AG20443 (cell line): ENCODE measurements at regions not wholly inside any gene's neighbourhood (a gene's known extent, or its start where the extent isn't known, plus 50 kb on each side); places are given as distances from the start of the nearest gene placed in this dataset.
A peak's percentile ranks its signal among the peaks of the same experiment; 100 is the strongest.

Experiments used
- DNase-seq: peaks from one replicate; pipeline ENCODE4 v3.0.0; 2012; ENCODE audit warnings: low spot score, mixed read lengths

DNA sequence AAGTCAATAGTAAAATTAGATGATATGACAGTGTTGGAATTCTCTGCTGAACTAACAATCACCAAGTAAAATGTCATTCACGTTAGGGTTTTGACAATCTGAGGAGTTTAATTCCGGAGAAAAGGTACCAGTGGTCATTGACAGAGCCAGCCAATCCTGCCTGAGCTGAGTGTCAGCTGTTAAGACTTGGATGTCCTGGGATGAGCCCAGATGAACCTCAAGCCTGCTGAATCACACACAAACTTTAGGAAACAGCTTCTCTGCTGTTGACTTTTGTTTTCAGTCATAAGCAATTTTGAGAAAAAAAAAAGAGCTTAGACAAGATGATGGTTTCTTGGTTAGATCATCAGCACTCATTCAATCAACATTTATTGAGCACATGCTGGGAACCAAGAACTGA, 600.0 kb upstream of the SLC39A10 start:
- DNase-seq = no peak

DNA sequence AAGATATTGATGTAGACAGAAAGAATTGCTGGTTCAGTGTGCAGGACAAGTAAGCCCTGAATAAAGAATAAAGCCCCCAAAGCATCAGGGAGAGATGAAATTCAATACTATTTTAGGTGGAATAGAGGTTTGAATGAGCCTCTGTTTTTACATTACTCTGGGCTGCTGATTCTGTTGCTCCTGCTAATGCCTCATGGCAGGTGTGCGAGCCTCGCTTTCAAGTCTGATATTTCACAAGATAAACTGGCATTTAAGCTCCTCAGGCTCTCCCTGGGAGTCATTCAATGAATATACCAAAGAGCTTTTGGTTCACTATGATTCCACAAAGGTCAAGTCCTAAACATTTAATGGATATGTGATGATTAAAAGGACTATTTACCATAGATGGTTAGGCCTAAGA, 601.0 kb upstream of the SLC39A10 start:
- no peak for DNase-seq

GRCh38 chr2:195051401-195051800, 605.6 kb upstream of the SLC39A10 start:
- DNase-seq = no peak

DNA sequence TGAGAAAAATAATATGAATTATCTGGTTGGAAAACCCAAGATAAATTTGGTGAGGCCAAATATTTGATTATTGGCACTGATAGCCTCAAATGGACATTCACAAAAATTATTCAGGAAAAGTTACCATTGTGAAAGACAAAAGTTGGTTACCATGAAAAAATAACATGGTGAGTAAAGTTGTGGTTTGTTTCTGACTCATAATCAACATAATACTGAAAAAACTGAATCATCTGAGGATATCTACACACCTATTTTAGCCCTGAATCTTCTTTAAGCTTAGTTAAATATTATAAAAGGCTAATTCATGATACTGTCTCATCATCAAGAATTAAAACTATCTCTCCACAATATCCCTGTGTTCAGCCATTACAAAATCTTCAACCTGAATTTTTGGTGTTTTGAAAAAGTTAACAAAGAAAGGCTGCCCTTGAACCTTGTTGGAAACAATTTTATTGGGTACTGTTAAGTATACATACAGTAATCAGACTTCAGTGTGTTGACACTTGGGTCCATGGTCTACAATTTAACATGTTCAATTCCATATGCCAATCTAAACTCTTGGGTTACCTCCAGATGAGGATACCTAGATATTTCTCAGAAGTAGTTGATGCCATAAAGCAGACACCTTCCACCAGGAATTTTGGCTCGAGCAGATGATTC, 607.5 kb upstream of the SLC39A10 start:
- DNase-seq = no peak

GRCh38 chr2:195047955-195048354, 609.1 kb upstream of the SLC39A10 start:
- no peak for DNase-seq

DNA sequence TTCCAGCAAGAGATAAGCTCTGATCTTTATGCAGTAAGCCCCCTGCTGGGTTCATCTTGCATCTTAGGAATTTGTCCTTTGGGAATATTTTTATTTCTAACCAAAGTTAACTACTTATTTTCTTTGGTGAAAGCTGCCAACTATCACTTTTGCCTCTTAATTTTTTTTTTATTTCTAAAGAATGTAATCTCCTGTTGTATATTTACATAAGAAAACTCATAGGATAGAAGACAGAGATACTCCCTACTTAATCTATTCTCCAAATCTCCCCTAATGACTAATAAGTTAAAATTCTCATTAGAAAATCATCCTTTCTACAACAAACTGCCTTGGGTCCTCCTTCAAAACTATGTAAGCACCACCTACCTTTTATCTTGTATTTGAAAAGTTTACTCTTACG, 612.2 kb upstream of the SLC39A10 start:
- no peak for DNase-seq

GRCh38 chr2:195038153-195038552, 618.9 kb upstream of the SLC39A10 start:
- DNase-seq = no peak

GRCh38 chr2:195037045-195037444, 620.0 kb upstream of the SLC39A10 start:
- no peak for DNase-seq

- DNase-seq = no peak
Measured at GRCh38 chr2:195031411-195031810, 625.6 kb upstream of the SLC39A10 start.

DNA sequence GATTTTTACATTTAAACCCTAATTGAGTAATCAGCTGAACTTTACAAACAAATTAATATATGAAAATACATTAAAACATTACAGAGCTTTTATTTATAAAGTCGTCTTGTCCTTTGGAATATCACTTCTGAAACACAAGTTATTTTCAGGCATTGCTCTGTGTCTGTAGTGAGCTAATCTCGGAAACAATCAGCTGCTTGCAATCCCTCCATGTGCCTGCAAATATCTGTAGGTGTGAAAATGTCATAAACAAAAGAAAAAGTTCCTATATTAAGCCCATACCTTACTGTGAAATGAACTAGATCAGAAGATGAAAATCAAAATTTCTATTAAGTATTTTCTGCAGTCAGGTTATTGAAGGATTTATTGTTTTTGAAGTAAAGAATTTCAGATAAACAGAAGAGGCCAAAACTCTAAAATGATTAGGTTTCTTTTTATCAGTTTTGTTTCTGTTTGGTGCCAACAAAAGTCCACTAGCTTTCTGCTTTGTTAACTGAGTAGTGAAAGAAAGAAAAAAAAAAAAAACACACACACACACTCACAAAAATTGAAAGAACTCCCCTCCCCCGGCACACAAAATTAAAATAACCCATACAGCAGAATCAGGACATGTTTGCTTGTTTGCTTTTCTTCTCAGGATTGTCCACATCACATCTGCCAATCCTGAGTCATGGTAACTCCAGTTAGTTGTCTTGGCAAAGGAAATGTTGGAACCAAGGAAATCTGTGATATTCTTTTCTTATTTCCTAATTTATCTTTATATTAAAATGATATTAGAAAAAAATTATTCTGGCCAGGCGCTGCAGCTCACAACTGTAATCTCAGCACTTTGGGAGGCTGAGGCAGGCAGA, 627.0 kb upstream of the SLC39A10 start:
- DNase-seq = no peak

DNA sequence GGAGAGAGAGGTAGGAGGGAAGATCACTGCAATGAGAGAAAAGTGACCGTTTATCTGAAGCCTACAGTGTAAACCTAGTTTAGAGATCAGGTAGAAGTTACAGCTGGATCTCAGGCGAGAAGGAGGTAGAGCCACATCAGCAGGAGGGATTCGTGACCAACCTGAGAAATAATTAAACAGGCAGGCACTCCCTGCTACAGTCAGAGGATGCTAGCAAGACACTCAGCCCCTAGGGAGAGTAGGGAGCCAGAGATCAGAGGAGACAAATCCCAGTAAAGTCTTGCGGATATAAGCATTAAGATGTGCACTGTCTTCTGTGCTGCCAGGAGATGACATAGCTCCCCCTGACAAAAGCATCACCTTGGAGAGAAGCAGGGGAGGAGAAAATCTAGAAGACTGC, 629.1 kb upstream of the SLC39A10 start:
- no peak for DNase-seq

- no peak for DNase-seq
Measured at GRCh38 chr2:195026261-195026660, 630.8 kb upstream of the SLC39A10 start.

- DNase-seq = no peak
Measured at GRCh38 chr2:195022508-195022830, 634.6 kb upstream of the SLC39A10 start.

DNA sequence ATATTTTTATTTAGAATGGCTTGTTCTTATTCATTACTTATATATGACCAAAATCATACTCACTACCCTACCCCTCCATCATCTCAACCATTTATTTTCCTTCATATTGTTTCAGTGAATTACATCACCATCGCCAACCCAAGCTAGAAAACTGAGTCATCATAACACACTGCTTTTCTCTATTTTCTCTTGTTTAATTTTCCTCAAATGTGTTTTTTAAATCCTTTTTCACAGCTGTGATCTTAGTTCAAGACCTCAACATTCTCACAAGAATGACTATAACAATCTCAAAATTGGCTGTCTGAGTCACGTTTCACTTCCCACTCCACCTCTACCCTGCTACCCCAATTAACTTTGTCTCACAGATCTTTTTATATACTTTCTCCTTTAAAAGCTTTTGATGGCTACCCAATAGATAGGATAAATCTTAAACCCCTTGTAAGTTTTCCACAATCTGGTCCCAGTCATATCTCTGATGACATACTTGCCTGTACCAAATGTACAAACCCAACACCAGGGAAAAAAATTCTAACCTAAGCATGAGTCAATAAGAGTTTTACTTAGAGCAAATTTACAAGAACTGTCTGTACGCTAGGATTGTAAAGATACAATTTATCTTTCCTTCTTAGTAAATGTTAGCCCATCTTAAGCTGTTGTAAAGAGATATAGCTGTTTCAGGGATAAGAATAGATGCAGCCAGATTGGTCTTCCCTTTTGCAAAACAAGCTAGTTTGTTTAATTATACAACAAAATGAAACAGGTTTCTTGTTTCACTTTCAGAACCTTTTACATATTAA, 635.1 kb upstream of the SLC39A10 start:
- DNase-seq = no peak

DNA sequence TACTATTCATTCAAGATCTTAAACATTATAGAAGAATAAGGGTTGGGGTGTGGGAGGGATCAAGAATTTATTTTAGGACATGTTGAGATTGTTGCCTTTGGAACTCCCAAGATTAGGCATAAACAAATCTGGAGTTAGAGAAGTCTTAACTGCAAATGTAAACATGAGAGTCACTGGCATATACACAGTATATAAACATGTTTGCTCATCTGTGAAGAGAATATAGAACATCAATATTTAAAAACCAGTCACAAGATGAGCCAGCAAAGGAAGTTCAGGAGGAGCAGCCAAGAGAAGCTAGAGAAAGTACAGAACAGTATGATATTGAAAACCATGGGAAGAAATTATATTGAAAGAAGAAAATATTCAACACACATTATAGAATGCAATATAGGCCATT, 638.6 kb upstream of the SLC39A10 start:
- no peak for DNase-seq

DNA sequence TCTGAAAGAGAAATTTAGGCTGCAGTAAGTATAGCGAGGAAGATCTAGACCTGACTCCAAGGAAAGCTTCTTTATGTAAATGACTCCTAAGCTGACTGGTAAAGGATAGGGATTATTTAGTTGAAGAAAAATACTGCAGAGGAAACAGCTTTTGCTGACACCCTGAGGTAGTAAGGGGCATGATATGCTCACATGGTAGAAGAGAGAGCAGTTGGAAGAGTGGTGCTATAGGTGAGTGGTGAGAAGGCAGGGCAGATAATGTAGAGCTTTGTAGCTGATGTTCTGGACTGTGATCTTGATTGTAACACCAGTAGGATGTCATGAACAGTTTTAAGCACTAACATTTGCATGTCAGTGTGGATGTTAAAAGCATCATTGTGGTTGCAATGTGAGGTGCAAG, 639.1 kb upstream of the SLC39A10 start:
- DNase-seq = no peak

DNA sequence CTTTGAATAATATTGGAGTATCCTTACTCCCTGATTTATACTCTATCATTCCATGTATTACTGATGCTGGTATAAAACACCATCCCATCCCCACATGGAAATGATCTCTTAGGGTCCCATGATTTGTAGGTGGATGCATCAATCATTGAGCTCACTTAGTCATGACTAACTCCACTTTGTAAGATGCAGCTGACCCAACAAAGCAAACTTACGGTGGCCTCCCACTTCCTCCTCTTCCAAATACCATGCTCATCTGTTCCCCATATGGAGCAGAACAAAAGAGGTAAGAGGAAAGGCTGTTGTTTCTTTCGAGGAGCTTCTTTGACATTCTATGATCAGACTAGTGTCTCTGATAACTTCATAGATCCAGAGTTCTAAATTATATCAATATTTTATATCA, 640.2 kb upstream of the SLC39A10 start:
- no peak for DNase-seq

- peak; percentile 56 for DNase-seq
Measured at GRCh38 chr2:195009202-195009601, 647.8 kb upstream of the SLC39A10 start.

- no peak for DNase-seq
Measured at GRCh38 chr2:195006856-195007255, 650.2 kb upstream of the SLC39A10 start.

GRCh38 chr2:195003881-195004471, 653.0 kb upstream of the SLC39A10 start:
- no peak for DNase-seq

- no peak for DNase-seq
Measured at GRCh38 chr2:195001924-195002323, 655.1 kb upstream of the SLC39A10 start.

DNA sequence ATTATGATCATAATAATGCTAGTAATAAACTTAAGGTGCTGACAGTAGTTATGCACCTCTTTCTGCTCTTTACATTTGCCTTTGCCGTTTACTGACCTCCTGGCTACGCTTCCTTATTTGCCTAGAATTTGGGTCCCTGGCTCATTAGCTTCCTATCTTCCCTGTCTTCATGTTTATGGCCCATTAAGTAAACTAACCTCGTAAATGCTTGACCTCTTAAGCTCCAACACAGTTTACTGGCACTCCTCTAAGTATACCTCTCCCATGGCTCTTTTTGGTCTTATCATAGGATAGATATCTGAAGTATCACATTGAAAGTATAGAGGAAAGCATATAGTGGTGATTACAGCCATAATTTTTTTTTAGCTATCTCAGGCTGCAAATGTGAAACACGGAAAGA, 657.3 kb upstream of the SLC39A10 start:
- DNase-seq = no peak

DNA sequence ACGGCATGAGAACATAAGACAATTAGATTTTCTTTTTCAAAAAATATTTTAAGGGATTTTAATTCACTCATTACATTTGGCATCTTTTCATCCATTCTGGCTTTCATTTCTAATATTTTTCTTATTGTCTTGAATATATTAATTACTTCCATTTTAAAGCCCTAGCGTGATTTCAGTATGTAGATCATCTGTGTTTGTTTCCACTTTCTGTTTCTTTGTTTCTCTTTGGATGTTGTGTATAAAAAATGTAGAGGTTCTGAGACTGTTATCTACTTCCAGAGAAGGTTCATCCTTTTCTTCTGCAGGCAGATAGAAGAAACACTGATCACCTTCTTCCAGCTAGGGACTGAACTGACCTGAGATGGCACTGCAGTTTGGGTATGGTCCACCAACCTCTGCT, 664.4 kb upstream of the SLC39A10 start:
- no peak for DNase-seq
